ENCODE measurements at regions not wholly inside any gene's neighbourhood (a gene's known extent, or its start where the extent isn't known, plus 50 kb on each side); places are given as distances from the start of the nearest gene placed in this dataset.

DNA sequence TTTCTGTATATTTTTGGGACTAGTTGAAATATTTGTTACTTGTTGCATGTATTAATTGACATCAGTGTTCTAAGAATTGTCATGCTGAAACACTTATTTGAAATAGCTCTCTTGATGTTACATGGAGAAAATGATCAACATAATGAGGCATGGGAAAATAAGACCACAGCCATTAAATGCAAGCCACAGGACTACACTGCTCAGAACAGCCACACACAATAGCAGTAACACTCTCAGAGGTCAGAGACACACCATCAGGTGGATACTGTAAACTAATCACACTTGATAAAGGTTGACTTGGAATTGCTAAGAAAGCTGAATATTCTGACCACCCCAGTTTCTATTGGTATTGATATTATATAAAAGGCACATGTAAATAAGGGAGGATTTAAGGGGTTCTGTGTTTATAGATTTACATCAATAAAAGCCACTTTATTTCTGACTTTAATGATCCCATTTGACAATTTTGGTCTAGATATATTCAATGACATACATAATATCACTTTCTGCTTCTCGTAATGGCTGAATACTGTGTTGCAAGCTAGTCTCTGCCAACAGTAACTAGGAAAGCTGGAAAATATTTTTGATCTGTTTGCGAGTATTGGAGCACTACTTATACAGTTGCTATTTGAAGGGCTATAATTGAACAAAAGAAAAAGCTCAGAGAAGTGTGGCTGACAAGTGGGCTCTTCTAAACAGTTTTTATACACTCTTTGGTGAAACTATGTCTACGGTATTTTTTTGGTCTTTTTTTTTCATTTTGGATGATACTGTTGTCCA is 876.5 kb upstream of the INTU start:
- TF ChIP-seq, protein P1, sequence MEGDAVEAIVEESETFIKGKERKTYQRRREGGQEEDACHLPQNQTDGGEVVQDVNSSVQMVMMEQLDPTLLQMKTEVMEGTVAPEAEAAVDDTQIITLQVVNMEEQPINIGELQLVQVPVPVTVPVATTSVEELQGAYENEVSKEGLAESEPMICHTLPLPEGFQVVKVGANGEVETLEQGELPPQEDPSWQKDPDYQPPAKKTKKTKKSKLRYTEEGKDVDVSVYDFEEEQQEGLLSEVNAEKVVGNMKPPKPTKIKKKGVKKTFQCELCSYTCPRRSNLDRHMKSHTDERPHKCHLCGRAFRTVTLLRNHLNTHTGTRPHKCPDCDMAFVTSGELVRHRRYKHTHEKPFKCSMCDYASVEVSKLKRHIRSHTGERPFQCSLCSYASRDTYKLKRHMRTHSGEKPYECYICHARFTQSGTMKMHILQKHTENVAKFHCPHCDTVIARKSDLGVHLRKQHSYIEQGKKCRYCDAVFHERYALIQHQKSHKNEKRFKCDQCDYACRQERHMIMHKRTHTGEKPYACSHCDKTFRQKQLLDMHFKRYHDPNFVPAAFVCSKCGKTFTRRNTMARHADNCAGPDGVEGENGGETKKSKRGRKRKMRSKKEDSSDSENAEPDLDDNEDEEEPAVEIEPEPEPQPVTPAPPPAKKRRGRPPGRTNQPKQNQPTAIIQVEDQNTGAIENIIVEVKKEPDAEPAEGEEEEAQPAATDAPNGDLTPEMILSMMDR (conservative IDR thresholded peaks at IDR 0.05 in 1 of 2, IDR thresholded peaks at IDR 0.05 in 1 of 2; ENCODE audit: low read depth in 1 of 2, low read length in 2 of 2) = no peak
- TF ChIP-seq EZH2 (IDR thresholded peaks at IDR 0.05; ENCODE audit: low read length, missing control alignments) = no peak

All from fibroblast of lung (primary cell).